ENCODE measurements at regions not wholly inside any gene's neighbourhood (a gene's known extent, or its start where the extent isn't known, plus 50 kb on each side); places are given as distances from the start of the nearest gene placed in this dataset.

DNA sequence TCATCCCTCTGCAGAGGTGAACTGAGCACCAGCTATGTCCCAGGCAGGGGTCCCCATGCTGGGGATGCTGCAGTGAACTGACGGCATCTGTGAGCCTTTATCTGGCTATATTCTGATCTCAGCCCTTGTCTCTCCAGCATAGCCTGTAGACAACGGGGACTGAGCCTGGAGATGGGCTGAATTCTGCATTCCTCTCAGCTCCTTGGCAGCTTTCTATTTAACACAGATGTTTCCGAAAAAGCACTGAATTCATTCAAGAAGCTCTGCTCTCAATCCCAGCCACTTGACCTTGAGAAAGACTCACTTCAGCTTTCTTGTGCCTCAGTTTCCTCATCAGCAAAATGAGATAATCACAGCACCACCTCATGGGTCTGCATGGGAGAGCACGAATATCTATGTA is 204.4 kb upstream of the PMEPA1 start:
- Histone ChIP-seq H3K4me1 (replicated peaks in 1 of 4; ENCODE audit: control insufficient read depth in 3 of 4, insufficient read depth in 4 of 4, low read length in 3 of 4) (0 out of 7 replicates have a peak, but pooled peaks cover 0 to 2% (median 0%) of the 10 kb centered on the region in 4 experiments), H3K23ac (ENCODE audit: insufficient read length) (no peak overlapping the region), H3K4ac (replicated peaks; ENCODE audit: insufficient read length, low read depth, low read length) (no peak overlapping the region), H3K56ac (replicated peaks; ENCODE audit: insufficient read length, low read depth, low read length) (no peak overlapping the region), H3K27me3 (replicated peaks in 1 of 4; ENCODE audit: control insufficient read depth in 3 of 4, extremely low read depth in 1 of 4, insufficient read depth in 3 of 4, low read length in 3 of 4) (no peaks in the 10 kb centered on the region), H4K20me1 (replicated peaks in 1 of 2; ENCODE audit: control insufficient read depth in 1 of 2, insufficient read depth in 2 of 2, low read length in 2 of 2) (no peaks in the 10 kb centered on the region), H3K36me3 (ENCODE audit: control insufficient read depth in 2 of 4, insufficient read depth in 4 of 4, low read length in 3 of 4) (no peaks in the 10 kb centered on the region), H2BK12ac (ENCODE audit: low read depth, low read length) (no peak overlapping the region), H4K91ac (replicated peaks; ENCODE audit: insufficient read length, low read length) (no peak overlapping the region), H3K9me3 (ENCODE audit: insufficient read depth in 2 of 2, low read depth in 1 of 2, low read length in 1 of 2) (no peaks in the 10 kb centered on the region), H2AK5ac (ENCODE audit: low read depth, low read length) (no peak overlapping the region), H4K5ac (ENCODE audit: insufficient read length, low read depth, low read length) (no peak overlapping the region), H3K79me2 (ENCODE audit: control insufficient read depth in 1 of 2, insufficient read depth in 2 of 2, low read length in 2 of 2) (no peaks in the 10 kb centered on the region), H2AFZ (ENCODE audit: low read length) (no peak overlapping the region), H3K23me2 (ENCODE audit: low read depth, low read length) (no peaks in the 10 kb centered on the region), H3K9ac (replicated peaks in 1 of 4; ENCODE audit: extremely low read depth in 1 of 4, low read depth in 3 of 4, low read length in 3 of 4) (no peak overlapping the region), H3K4me3 (ENCODE audit: extremely low read depth in 1 of 4, insufficient read depth in 2 of 4, low read depth in 3 of 4, low read length in 4 of 4) (no peak overlapping the region), H3K18ac (ENCODE audit: extremely low read depth, low read length) (no peak overlapping the region), H2BK20ac (ENCODE audit: low read length) (no peak overlapping the region), H3K14ac (ENCODE audit: insufficient read length) (no peak overlapping the region), H3K4me2 (ENCODE audit: insufficient read depth in 1 of 2, low read depth in 2 of 2, low read length in 2 of 2) (no peak overlapping the region), H2BK120ac (replicated peaks; ENCODE audit: low read depth, low read length) (no peak overlapping the region), H2BK15ac (ENCODE audit: low read length) (no peak overlapping the region), H2BK5ac (ENCODE audit: low read depth, low read length) (no peak overlapping the region), H3K79me1 (ENCODE audit: low read depth, low read length) (no peaks in the 10 kb centered on the region), H3K27ac (ENCODE audit: low read depth, low read length) (no peak overlapping the region), H4K8ac (ENCODE audit: extremely low read depth, insufficient read depth, low read length) (no peak overlapping the region)
- ChIA-PET CTCF (ENCODE audit: partially characterized antibody) (interaction anchor here (0.6 kb wide), 1 partner anchor 415 kb away, joined by 3 read pairs; no protein-coding TSS in a partner anchor), POLR2A (ENCODE audit: partially characterized antibody) (no interaction called here)
- FAIRE-seq = no peak
- no peak for DNase-seq (ENCODE audit: low read depth in 1 of 2, low spot score in 2 of 2)
- WGBS, 2 experiments (ENCODE audit: extremely low coverage in 1 of 2, insufficient coverage in 1 of 2, insufficient read length in 1 of 2, insufficient replicate concordance in 2 of 2, low coverage in 1 of 2, low lambda C conversion rate in 2 of 2, missing lambda C conversion rate in 1 of 2) = 82% methylated on average over 4 of the region's 4 CpGs; no CpG with 5 or more reads in 1 of the 2 experiments
- TF ChIP-seq GABPA (IDR thresholded peaks at IDR 0.05; ENCODE audit: borderline replicate concordance, insufficient read depth, low read length) = no peak
- no peak for TF ChIP-seq PHF8 (conservative IDR thresholded peaks at IDR 0.05; ENCODE audit: low read depth, low read length)
- TF ChIP-seq TAF1 (IDR thresholded peaks at IDR 0.05; ENCODE audit: low read depth, low read length) = no peak
- TF ChIP-seq JUND (IDR thresholded peaks at IDR 0.05; ENCODE audit: low read length) = no peak
- no peak for TF ChIP-seq RAD21 (IDR thresholded peaks at IDR 0.05 in 1 of 2, conservative IDR thresholded peaks at IDR 0.05 in 1 of 2; ENCODE audit: low read depth in 2 of 2, low read length in 2 of 2)
- no peak for TF ChIP-seq POLR2A (IDR thresholded peaks at IDR 0.05; ENCODE audit: control extremely low read depth in 1 of 2, low read depth in 2 of 2, low read length in 2 of 2)
- TF ChIP-seq RBBP5 (IDR thresholded peaks at IDR 0.05; ENCODE audit: borderline replicate concordance, low read depth, low read length) = no peak
- TF ChIP-seq, protein P1, sequence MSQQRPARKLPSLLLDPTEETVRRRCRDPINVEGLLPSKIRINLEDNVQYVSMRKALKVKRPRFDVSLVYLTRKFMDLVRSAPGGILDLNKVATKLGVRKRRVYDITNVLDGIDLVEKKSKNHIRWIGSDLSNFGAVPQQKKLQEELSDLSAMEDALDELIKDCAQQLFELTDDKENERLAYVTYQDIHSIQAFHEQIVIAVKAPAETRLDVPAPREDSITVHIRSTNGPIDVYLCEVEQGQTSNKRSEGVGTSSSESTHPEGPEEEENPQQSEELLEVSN (IDR thresholded peaks at IDR 0.05) = no peak
- TF ChIP-seq NANOG (IDR thresholded peaks at IDR 0.05; ENCODE audit: insufficient read depth, low read depth, low read length, poor library complexity, severe bottlenecking) = no peak
- no peak for TF ChIP-seq BACH1 (IDR thresholded peaks at IDR 0.05; ENCODE audit: low read length)
- TF ChIP-seq KDM5A (IDR thresholded peaks at IDR 0.05; ENCODE audit: low read length) = no peak
- TF ChIP-seq, protein P2, sequence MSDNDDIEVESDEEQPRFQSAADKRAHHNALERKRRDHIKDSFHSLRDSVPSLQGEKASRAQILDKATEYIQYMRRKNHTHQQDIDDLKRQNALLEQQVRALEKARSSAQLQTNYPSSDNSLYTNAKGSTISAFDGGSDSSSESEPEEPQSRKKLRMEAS (IDR thresholded peaks at IDR 0.05) = no peak
- TF ChIP-seq JUN (IDR thresholded peaks at IDR 0.05; ENCODE audit: low read depth, low read length) = no peak
- no peak for TF ChIP-seq RFX5 (IDR thresholded peaks at IDR 0.05; ENCODE audit: borderline replicate concordance, low read depth, low read length)

All from H1 (cell line).